HG03521 (cell line): ENCODE measurements at regions not wholly inside any gene's neighbourhood (a gene's known extent, or its start where the extent isn't known, plus 50 kb on each side); places are given as distances from the start of the nearest gene placed in this dataset.
A peak's percentile ranks its signal among the peaks of the same experiment; 100 is the strongest.
"Not testable (repeated sequence)": the region's sequence is repeated elsewhere in the genome, so short reads cannot be mapped to it uniquely, and the experiment has no call there.

Experiments used
- ATAC-seq: cut with Tn5 transposase; IDR thresholded peaks from one replicate; pipeline ENCODE4 v1.9.1; 2021; ENCODE audit warnings: mild to moderate bottlenecking, moderate library complexity; ENCODE audit not compliant: unreplicated experiment

DNA sequence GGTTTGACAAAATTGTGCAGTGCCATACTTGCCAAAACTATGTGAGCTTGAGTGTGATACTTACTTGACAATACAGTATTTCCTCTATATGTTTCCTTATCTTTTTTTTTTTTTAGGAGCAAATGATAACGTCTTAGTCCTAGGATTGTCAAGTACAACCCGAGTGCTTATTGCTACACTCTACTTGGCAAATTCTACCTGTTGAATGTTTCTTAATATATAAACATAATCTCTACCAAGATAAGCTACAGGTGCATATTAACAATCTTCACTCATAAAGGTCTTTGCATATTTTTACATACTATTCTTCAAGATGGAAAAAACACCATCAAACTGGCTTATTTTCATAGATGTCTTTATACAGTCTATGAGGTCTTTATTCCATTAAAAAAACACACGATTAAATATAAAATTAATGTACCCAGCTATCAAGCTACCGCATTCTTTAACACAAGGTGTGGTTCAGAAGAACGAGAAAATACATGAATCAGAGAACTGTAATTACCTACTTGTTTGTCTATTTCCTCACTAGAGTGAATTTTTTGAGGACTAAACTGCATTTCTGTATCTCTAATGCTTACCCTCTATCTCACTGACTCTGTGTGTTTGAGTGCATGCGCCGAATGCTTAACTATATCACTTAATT is 76.1 kb upstream of the PDSS1 start:
- ATAC-seq: no peak

DNA sequence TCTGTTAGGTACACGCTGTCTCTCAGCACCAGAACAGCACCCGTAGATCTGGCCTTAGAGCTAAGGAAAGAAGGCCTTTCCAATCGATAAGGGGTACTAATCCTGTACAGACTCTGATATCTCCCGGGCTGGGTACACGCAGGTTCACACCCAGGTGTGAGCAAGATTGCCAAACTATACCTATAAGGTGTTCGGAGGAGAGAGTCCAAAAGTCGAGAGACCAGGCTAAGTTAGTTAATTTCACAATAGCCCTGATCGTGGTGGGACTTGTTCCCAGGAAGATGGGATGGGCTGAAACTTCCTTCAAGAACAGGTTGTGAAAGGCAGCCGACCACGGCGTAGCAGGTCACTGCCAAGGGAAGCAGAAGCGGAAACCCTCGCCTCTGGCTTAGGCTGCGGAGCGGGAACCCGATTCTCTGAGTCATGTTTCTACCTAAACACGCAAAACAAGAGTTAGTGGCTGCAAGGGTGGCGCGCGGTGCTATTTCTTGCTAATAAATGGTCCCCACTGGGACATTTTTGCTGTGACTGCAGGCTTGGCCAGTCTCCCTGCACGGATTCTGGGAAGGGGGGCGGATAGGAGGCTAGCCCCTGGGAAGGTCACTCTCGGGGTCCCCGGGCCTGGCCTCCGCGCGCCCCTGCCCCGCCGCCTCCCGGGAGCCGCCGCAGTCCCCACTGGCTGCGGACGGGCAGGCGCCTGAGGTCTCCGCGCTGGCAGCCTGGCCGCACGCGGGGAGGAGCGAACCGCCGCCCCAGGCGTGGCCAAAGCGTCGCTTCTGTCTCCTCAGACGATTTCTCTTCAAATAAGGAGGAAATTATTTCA is 75.4 kb upstream of the PDSS1 start:
- peak; percentile 44 for ATAC-seq

DNA sequence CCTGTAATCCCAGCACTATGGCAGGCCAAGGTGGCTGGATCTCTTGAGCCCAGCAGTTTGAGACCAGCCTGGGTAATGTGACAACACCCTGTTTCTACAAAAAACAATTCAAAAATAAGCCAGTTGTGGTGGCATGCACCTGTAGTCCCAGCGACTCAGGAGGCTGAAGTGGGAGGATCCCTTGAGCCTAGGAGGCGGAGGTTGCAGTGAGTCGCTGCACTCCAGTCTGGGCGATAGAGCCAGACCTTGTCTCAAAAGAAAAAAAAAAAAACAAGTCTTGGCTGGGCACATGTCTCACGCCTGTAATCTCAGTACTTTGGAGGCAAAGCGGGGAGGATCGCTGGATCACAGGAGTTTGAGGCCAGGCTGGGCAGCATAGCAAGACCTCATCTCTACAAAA is 74.6 kb upstream of the PDSS1 start:
- no peak for ATAC-seq

DNA sequence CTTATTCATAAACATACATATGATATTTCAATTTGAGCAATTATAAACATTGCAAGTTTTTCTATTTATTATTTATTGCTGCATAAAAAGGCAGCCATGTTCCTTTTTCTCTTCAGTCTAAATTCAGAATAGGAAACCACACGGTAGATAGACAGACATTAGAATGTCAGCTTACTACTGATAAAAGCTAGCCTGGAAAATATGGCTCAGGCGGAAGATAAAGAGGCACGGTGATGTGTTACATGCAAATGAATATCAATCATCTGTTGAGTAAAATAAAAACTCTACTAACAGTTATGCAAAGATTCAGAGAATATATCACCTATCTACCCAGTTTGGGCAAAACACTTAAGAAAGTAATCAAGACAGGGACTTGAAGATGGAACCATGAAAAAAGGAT is 73.5 kb upstream of the PDSS1 start:
- no peak for ATAC-seq

DNA sequence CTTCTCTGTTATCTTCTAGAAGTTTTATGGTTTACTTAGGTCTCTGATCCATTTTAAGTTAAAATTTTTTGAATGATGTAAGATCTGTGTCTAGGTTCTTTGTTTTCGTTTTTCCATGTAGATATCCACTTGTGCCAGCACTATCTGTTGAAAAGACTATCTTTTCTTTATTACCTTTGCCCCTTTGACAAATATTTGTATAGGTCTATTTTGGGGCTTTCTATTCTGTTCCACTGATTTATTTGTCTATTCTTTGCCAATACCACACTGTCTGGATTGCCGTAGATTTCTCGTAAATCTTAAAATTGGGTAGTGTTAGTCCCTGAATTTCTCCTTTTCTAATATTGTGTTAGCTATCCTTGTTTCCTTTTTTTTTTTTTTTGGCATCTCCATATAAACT is 71.4 kb upstream of the PDSS1 start:
- ATAC-seq: no peak

DNA sequence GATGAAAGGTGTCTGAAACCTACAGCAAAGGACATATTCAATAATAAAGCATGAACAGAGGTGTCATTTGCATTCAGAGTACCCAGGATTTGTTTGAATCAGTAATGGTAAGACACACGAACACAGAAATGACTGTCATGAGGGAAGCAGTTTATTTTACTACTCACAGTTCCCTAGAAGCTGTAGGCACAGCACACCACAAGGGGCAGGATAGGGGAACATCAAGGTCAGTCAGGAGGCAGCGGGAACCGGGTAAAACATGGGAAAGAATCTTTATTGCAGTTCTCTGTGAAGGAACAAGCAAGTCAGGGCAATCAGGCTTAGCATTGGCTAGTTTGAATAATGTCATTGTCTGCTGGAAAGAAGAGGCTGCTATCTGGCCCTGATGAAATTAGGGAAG is 70.2 kb upstream of the PDSS1 start:
- no peak for ATAC-seq

DNA sequence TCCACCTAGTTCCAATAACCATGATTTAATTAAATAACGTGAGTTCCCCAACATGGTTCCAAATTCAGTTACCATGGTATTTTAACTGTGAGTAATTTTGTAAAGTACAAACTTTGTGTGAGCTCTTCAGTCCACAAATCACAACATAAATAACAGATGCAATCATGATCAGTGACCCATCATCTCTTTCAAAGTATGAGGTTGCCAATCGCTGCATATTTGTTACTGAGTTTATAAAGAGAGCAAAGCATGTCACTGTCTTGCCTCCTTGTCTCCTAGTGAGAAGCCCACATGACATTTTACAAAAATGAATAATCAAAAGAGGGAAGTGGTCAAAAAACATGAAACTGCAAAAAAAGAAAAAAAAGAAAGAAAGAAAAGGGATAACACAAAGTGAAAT is 69.1 kb upstream of the PDSS1 start:
- ATAC-seq: peak; percentile 79

DNA sequence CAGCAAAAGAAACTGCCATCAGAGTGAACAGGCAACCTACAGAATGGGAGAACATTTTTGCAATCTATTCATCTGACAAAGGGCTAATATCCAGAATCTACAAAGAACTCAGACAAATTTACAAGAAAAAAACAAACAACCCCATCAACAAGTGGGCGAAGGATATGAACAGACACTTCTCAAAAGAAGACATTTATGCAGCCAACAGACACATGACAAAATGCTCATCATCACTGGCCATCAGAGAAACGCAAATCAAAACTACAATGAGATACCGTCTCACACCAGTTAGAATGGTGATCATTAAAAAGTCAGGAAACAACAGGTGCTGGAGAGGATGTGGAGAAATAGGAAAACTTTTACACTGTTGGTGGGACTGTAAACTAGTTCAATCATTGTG is 65.3 kb upstream of the PDSS1 start:
- not testable (repeated sequence) for ATAC-seq

DNA sequence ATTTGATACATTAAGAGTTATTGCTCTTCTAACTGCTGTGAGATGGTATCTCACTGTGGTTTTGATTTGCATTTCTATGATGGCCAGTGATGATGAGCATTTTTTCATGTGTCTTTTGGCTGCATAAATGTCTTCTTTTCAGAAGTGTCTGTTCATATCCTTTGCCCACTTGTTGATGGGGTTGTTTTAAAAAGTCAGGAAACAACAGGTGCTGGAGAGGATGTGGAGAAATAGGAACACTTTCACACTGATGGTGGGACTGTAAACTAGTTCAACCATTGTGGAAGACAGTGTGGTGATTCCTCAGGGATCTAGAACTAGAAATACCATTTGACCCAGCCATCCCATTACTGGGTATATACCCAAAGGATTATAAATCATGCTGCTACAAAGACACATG is 63.4 kb upstream of the PDSS1 start:
- not testable (repeated sequence) for ATAC-seq

DNA sequence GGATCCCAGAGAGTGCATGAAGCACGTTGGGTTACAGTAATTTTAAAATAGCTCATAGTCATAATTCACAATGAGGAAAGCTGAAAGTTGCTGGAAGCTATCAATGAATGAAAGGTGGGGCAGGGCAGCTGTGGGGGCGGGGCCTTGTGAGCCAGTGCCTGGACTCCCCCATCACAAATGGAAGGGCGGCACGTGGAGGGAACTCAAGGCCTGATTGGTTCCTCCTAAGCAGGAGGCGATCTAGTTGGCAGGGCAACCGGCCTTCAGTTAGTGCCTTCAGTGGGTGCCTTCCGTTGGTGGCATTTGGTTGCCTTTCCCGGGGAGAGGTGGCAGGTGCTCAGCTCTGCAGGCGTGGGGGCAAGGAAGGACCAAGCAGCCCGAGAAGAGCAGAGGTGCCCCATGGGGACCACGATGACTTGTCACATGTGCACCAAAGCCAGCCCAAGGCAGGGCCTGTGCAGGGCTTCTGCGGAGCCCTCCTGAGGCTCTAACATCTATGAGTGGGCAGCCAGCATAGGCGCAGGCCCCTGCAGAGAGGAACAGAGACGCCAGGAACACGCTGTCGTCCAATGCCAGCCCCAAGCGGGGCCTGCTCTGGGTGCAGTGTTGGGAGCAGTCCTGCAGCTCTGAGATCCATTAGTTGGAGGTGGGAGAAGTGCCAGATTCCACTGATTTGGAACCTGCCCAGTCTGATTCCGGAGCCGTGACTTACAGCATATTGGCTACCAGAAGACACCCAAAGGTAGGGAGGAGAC is 59.8 kb upstream of the PDSS1 start:
- no peak for ATAC-seq

DNA sequence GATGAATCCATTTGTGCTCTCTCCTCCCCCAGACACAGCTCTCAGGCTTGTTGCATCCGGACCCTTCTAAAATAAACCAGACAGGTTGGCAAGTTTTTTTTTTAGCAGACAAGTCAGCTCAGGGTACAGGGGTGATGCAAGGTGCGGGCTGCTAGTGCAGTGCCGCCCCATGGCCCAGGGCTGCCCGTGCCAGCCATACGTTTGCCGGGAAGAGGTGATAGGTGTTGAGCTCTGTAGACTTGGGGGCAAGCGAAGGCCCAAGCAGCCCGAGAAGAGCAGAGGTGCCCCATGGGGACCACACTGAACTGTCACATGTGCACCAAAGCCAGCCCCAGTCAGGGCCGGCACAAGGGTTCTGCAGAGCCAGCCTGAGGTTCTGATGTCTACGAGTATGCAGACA is 57.1 kb upstream of the PDSS1 start:
- ATAC-seq: no peak

DNA sequence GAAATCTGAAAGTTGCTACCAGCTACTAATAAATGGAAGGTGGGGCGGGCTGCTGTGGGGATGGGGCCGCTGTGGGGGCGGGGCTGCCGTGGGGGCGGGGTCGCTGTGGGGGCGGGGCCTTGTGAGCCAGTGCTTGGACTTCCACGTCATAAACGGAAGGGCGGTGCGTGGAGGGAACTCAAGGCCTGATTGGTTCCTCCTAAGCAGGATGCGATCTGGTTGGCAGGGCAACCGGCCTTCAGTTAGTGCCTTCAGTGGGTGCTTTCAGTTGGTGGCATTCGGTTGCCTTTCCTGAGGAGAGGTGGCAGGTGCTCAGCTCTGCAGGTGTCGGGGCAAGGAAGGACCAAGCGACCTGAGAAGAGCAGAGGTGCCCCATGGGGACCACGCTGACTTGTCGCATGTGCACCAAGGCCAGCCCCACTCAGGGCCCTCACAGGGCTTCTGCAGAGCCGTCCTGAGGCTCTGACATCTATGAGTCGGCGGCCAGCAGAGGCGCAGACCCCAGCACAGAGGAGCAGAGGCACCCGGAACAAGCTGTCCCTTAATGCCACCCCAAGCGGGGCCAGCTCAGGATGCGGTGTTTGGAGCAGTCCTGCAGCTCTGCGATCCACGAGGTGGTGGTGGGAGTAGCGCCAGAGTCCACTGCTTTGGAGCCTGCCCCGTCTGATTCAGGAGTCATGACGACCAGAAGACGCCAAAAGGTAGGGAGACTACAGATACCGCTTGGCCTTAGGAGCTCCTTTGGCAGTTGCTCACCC is 54.4 kb upstream of the PDSS1 start:
- no peak for ATAC-seq

DNA sequence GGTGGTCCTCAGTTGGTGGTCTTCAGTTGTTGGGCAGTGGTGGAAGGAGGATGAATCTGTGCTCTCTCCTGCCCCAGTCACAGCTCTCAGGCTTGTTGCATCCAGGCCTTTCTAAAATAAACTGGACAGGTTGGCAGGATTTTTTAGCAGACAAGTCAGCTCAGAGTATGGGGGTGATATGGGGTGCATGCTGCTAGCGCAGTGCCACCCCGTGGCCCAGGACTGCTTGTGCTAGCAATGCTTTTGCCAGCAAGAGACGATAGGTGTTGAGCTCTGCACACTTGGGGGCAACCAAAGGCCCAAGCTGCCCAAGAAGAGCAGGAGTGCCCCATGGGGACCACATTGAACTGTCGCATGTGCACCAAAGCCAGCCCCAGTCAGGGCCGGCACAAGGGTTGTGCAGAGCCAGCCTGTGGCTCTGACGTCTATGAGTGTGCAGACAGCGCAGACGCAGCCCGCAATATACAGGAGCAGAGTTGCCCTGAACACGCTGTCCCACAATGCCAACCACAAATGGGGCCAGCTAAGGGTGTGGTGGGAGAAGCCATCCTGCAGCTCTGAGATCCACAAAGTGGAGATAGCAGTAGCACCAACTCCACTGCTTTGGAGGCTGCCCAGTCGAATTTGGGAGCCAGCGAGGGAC is 49.8 kb upstream of the PDSS1 start:
- no peak for ATAC-seq
